ENCODE measurements at regions not wholly inside any gene's neighbourhood (a gene's known extent, or its start where the extent isn't known, plus 50 kb on each side); places are given as distances from the start of the nearest gene placed in this dataset.

DNA sequence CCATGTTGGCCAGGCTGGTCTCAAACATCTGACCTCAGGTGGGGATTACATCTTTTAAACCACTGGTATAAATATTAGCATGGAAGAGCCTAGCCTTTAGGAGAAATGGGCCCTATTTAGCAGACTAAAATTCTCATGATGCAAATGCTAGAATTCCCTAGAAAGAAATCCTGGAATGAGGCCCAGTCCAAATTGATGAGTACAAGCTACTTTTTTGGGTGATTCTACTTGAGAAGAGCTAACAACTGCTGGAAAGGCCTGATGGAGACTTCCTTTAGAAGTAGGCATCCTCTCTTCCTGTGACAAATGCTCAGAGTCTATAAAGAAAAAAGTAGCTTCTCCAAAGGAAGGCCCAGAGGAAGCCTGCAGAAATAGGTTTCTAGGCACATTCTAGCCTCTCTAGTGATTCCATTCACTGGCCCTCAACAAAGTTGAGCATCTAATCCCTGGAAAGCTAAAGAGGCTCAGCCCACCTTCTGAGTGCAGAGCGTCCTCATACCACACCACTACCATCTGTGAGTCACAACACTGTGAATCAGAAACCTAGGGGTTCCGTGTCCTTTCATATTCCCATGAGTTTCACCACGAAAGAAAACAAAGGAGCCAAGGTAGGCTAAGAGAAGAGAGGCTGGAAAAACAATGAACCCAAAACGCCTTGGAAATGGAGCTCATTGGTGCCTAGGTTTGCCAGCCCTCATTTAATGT lies 183.1 kb downstream of the C1D start:
- TF ChIP-seq CTCF (conservative IDR thresholded peaks at IDR 0.05; ENCODE audit: low read length) (no peak), EZH2phosphoT487 (IDR thresholded peaks at IDR 0.05; ENCODE audit: borderline replicate concordance) (no peak)
- H3F3A ChIP-seq (ENCODE audit: low read depth): no peaks in the 10 kb centered on the region
- no peaks in the 10 kb centered on the region for H3K9me3 ChIP-seq (ENCODE audit: insufficient read depth, low read depth, low read length)
- no peak overlapping the region for H3K9ac ChIP-seq (ENCODE audit: low read depth, low read length, poor library complexity, severe bottlenecking)
- no peak overlapping the region for H2AFZ ChIP-seq (ENCODE audit: low read length)
- no peaks in the 10 kb centered on the region for H3K4me1 ChIP-seq (ENCODE audit: insufficient read depth, low read length, poor library complexity, severe bottlenecking)
- no peaks in the 10 kb centered on the region for H4K20me1 ChIP-seq (ENCODE audit: insufficient read depth, low read length, poor library complexity, severe bottlenecking)
- no peak overlapping the region for H3K4me3 ChIP-seq (ENCODE audit: low read length, poor library complexity, severe bottlenecking)
- no peaks in the 10 kb centered on the region for H3K79me2 ChIP-seq (ENCODE audit: insufficient read depth, low read length)
- no peaks in the 10 kb centered on the region for H3K27me3 ChIP-seq (ENCODE audit: insufficient read depth, low read length, poor library complexity, severe bottlenecking)
- H3K4me2 ChIP-seq (ENCODE audit: low read depth, low read length, poor library complexity, severe bottlenecking): no peak overlapping the region
- H3K36me3 ChIP-seq (ENCODE audit: insufficient read depth, low read length): no peaks in the 10 kb centered on the region
- no peaks in the 10 kb centered on the region for H3K9me2 ChIP-seq (replicated peaks; ENCODE audit: low read depth, low read length)

GRCh38 chr2:67880291-67880761 lies 182.5 kb downstream of the C1D start:
- Histone ChIP-seq H3K79me2 (ENCODE audit: insufficient read depth, low read length) (no peaks in the 10 kb centered on the region), H2AFZ (ENCODE audit: low read length) (no peak overlapping the region), H4K20me1 (ENCODE audit: insufficient read depth, low read length, poor library complexity, severe bottlenecking) (no peaks in the 10 kb centered on the region), H3K9me2 (replicated peaks; ENCODE audit: low read depth, low read length) (no peaks in the 10 kb centered on the region), H3K9ac (ENCODE audit: low read depth, low read length, poor library complexity, severe bottlenecking) (no peak overlapping the region), H3K4me2 (ENCODE audit: low read depth, low read length, poor library complexity, severe bottlenecking) (no peak overlapping the region), H3K4me1 (ENCODE audit: insufficient read depth, low read length, poor library complexity, severe bottlenecking) (no peaks in the 10 kb centered on the region), H3K4me3 (ENCODE audit: low read length, poor library complexity, severe bottlenecking) (no peak overlapping the region), H3K9me3 (ENCODE audit: insufficient read depth, low read depth, low read length) (no peaks in the 10 kb centered on the region), H3F3A (ENCODE audit: low read depth) (no peaks in the 10 kb centered on the region), H3K27me3 (ENCODE audit: insufficient read depth, low read length, poor library complexity, severe bottlenecking) (no peaks in the 10 kb centered on the region), H3K36me3 (ENCODE audit: insufficient read depth, low read length) (no peaks in the 10 kb centered on the region)
- TF ChIP-seq CTCF (conservative IDR thresholded peaks at IDR 0.05; ENCODE audit: low read length) (no peak), EZH2phosphoT487 (IDR thresholded peaks at IDR 0.05; ENCODE audit: borderline replicate concordance) (no peak)

DNA sequence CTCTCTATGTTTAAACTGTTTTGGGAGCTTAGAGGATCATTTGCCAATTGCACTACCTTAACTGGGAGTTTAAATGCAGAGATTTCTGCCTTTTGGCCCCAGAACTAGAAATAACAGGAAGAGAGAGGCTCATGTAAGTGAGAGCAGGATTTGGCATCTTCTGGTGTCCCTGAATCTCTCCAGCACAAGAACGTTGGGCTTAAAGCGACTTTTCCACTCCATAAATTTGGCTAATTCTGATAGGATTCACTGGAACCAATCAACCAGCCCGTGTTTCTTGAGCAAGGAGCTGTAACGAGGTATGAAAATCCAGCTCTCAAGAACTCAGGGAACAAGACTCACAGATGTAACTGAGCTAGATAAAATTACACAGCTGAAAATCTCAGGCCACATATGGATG lies 181.0 kb downstream of the C1D start:
- no peak for TF ChIP-seq EZH2phosphoT487 (IDR thresholded peaks at IDR 0.05; ENCODE audit: borderline replicate concordance)
- TF ChIP-seq CTCF (conservative IDR thresholded peaks at IDR 0.05; ENCODE audit: low read length): no peak
- Histone ChIP-seq H3K9ac (ENCODE audit: low read depth, low read length, poor library complexity, severe bottlenecking) (no peak overlapping the region), H3F3A (ENCODE audit: low read depth) (no peaks in the 10 kb centered on the region), H2AFZ (ENCODE audit: low read length) (no peak overlapping the region), H3K4me2 (ENCODE audit: low read depth, low read length, poor library complexity, severe bottlenecking) (no peak overlapping the region), H3K9me3 (ENCODE audit: insufficient read depth, low read depth, low read length) (no peaks in the 10 kb centered on the region), H3K36me3 (ENCODE audit: insufficient read depth, low read length) (no peaks in the 10 kb centered on the region), H4K20me1 (ENCODE audit: insufficient read depth, low read length, poor library complexity, severe bottlenecking) (no peaks in the 10 kb centered on the region), H3K4me1 (ENCODE audit: insufficient read depth, low read length, poor library complexity, severe bottlenecking) (no peaks in the 10 kb centered on the region), H3K9me2 (replicated peaks; ENCODE audit: low read depth, low read length) (no peaks in the 10 kb centered on the region), H3K27me3 (ENCODE audit: insufficient read depth, low read length, poor library complexity, severe bottlenecking) (no peaks in the 10 kb centered on the region), H3K4me3 (ENCODE audit: low read length, poor library complexity, severe bottlenecking) (no peak overlapping the region), H3K79me2 (ENCODE audit: insufficient read depth, low read length) (no peaks in the 10 kb centered on the region)
